IPS DF 6.9 (cell line): ENCODE measurements at regions not wholly inside any gene's neighbourhood (a gene's known extent, or its start where the extent isn't known, plus 50 kb on each side); places are given as distances from the start of the nearest gene placed in this dataset.

ENCODE experiments used
- DNase-seq: peaks from one replicate; pipeline ENCODE4 v3.0.0-alpha.2; 2013; ENCODE audit warnings: low read depth, low spot score
- H3K27ac ChIP-seq: one replicate; pipeline ENCODE4 v1.5.1; 2013; ENCODE audit warnings: low read length, control low read depth
- H3K27me3 ChIP-seq: 2 replicates; pipeline ENCODE4 v1.6.1; 2013; ENCODE audit warnings: mild to moderate bottlenecking, low read length; ENCODE audit not compliant: control insufficient read depth, insufficient read depth
- H3K36me3 ChIP-seq: 2 replicates; pipeline ENCODE4 v1.6.1; 2013; ENCODE audit warnings: low read length; ENCODE audit not compliant: control insufficient read depth, insufficient read depth
- H3K4me1 ChIP-seq: 2 replicates; pipeline ENCODE4 v1.6.1; 2013; ENCODE audit warnings: low read length; ENCODE audit not compliant: control insufficient read depth, insufficient read depth
- H3K4me3 ChIP-seq: 2 replicates; pipeline ENCODE4 v1.5.1; 2013; ENCODE audit warnings: mild to moderate bottlenecking, low read length
- H3K9me3 ChIP-seq: 2 replicates; pipeline ENCODE4 v1.6.1; 2013; ENCODE audit warnings: low read length, inconsistent platforms; ENCODE audit not compliant: control insufficient read depth, insufficient read depth
- WGBS: extraction: QIAGEN DNeasy Blood & Tissue Kit; methylation state at CpG from one replicate; pipeline ENCODE4 v1.1.7; 2013; ENCODE audit warnings: mixed read lengths, missing lambda C conversion rate; ENCODE audit not compliant: insufficient read length, insufficient coverage; 5-methylcytosine and 5-hydroxymethylcytosine counted together

GRCh38 chr9:86836797-86837196 lies 110.5 kb downstream of the GAS1 start:
- Histone ChIP-seq H3K27ac (no peak overlapping the region), H3K36me3 (no peaks in the 10 kb centered on the region), H3K4me3 (no peak overlapping the region), H3K4me1 (0 out of 2 replicates have a peak, but pooled peaks cover 1% of the 10 kb centered on the region), H3K27me3 (no peaks in the 10 kb centered on the region), H3K9me3 (no peaks in the 10 kb centered on the region)
- DNase-seq, result no peak
- WGBS, result no CpG with 5 or more reads among the region's 5 CpGs

- H3K9me3 ChIP-seq, result no peaks in the 10 kb centered on the region
- no peak overlapping the region for H3K27ac ChIP-seq
- H3K36me3 ChIP-seq, result no peaks in the 10 kb centered on the region
- no peak for DNase-seq
- H3K4me3 ChIP-seq, result no peak overlapping the region
- no CpG with 5 or more reads among the region's 1 CpG for WGBS
- no peaks in the 10 kb centered on the region for H3K27me3 ChIP-seq
- H3K4me1 ChIP-seq, result 0 out of 2 replicates have a peak, but pooled peaks cover 1% of the 10 kb centered on the region
Measured at GRCh38 chr9:86836266-86836665, 111.0 kb downstream of the GAS1 start.

GRCh38 chr9:86830356-86830755 lies 117.0 kb downstream of the GAS1 start:
- Histone ChIP-seq H3K9me3 (no peaks in the 10 kb centered on the region), H3K4me3 (no peak overlapping the region), H3K27me3 (no peaks in the 10 kb centered on the region), H3K27ac (no peak overlapping the region), H3K4me1 (no peaks in the 10 kb centered on the region), H3K36me3 (no peaks in the 10 kb centered on the region)
- no peak for DNase-seq
- no CpG with 5 or more reads among the region's 2 CpGs for WGBS

GRCh38 chr9:86829496-86830046 lies 117.7 kb downstream of the GAS1 start:
- Histone ChIP-seq H3K4me1 (no peaks in the 10 kb centered on the region), H3K27ac (no peak overlapping the region), H3K9me3 (no peaks in the 10 kb centered on the region), H3K36me3 (no peaks in the 10 kb centered on the region), H3K27me3 (no peaks in the 10 kb centered on the region), H3K4me3 (no peak overlapping the region)
- WGBS, result no CpG with 5 or more reads among the region's 1 CpG
- no peak for DNase-seq

GRCh38 chr9:86828631-86829030 lies 118.7 kb downstream of the GAS1 start:
- H3K36me3 ChIP-seq, result no peaks in the 10 kb centered on the region
- no peaks in the 10 kb centered on the region for H3K27me3 ChIP-seq
- H3K4me3 ChIP-seq, result no peak overlapping the region
- no peaks in the 10 kb centered on the region for H3K4me1 ChIP-seq
- no peaks in the 10 kb centered on the region for H3K9me3 ChIP-seq
- no peak overlapping the region for H3K27ac ChIP-seq
- no CpG with 5 or more reads among the region's 4 CpGs for WGBS
- no peak for DNase-seq

- H3K9me3 ChIP-seq, result no peaks in the 10 kb centered on the region
- H3K4me3 ChIP-seq, result no peak overlapping the region
- H3K4me1 ChIP-seq, result no peaks in the 10 kb centered on the region
- H3K27me3 ChIP-seq, result no peaks in the 10 kb centered on the region
- WGBS, result no CpG with 5 or more reads among the region's 1 CpG
- no peaks in the 10 kb centered on the region for H3K36me3 ChIP-seq
- no peak for DNase-seq
- H3K27ac ChIP-seq, result no peak overlapping the region
Measured at GRCh38 chr9:86827893-86828292, 119.4 kb downstream of the GAS1 start.

- Histone ChIP-seq H3K4me1 (no peaks in the 10 kb centered on the region), H3K27ac (no peak overlapping the region), H3K9me3 (no peaks in the 10 kb centered on the region), H3K36me3 (no peaks in the 10 kb centered on the region), H3K4me3 (no peak overlapping the region), H3K27me3 (no peaks in the 10 kb centered on the region)
- DNase-seq, result no peak
- WGBS, result no CpG with 5 or more reads among the region's 2 CpGs
Measured at GRCh38 chr9:86825299-86825698, 122.0 kb downstream of the GAS1 start.

- H3K36me3 ChIP-seq, result no peaks in the 10 kb centered on the region; the same call in 1 of the 2 replicates
- DNase-seq, result no peak
- no CpG with 5 or more reads among the region's 6 CpGs for WGBS
- H3K4me1 ChIP-seq, result no peaks in the 10 kb centered on the region
- H3K4me3 ChIP-seq, result no peak overlapping the region
- H3K9me3 ChIP-seq, result no peaks in the 10 kb centered on the region
- H3K27ac ChIP-seq, result no peak overlapping the region
- no peaks in the 10 kb centered on the region for H3K27me3 ChIP-seq
Measured at GRCh38 chr9:86822006-86822801, 125.1 kb downstream of the GAS1 start.

GRCh38 chr9:86821006-86821845 lies 126.1 kb downstream of the GAS1 start:
- no peaks in the 10 kb centered on the region for H3K4me1 ChIP-seq
- DNase-seq, result no peak
- no peaks in the 10 kb centered on the region for H3K9me3 ChIP-seq
- H3K27ac ChIP-seq, result no peak overlapping the region
- WGBS, result no CpG with 5 or more reads among the region's 8 CpGs
- H3K36me3 ChIP-seq, result no peaks in the 10 kb centered on the region; the same call in 1 of the 2 replicates
- H3K27me3 ChIP-seq, result no peaks in the 10 kb centered on the region
- H3K4me3 ChIP-seq, result no peak overlapping the region

GRCh38 chr9:86819552-86819951 lies 127.8 kb downstream of the GAS1 start:
- no peak for DNase-seq
- no CpG with 5 or more reads among the region's 1 CpG for WGBS
- no peaks in the 10 kb centered on the region for H3K9me3 ChIP-seq
- no peak overlapping the region for H3K27ac ChIP-seq
- H3K4me1 ChIP-seq, result no peaks in the 10 kb centered on the region
- H3K4me3 ChIP-seq, result no peak overlapping the region
- no peaks in the 10 kb centered on the region; the same call in 1 of the 2 replicates for H3K36me3 ChIP-seq
- H3K27me3 ChIP-seq, result no peaks in the 10 kb centered on the region
